ENCODE measurements at regions not wholly inside any gene's neighbourhood (a gene's known extent, or its start where the extent isn't known, plus 50 kb on each side); places are given as distances from the start of the nearest gene placed in this dataset.

DNA sequence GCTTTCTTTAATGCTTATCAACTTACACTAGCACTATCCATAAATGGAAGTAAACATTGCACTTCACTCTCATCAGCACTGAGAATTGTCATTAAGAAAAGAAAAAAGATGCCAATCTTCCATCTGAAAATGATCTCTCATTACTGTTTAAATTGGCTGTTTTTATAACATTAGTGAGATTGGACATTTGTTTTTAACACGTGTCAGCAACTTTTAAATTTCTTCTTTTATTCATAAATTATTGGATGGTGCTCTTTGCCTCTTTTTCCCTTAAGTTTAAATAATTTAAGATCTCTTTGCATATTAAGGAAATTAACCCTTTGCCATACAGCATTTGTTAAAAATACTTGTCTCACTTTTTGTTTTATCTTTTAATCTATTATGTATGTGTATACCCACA, 146.5 kb upstream of the CHST9 start:
- POLR2A ChIA-PET: no interaction called here
- Histone ChIP-seq H3K27ac (ENCODE audit: control insufficient read depth, insufficient read depth) (no peak overlapping the region), H3K9me3 (replicated peaks; ENCODE audit: control insufficient read depth, insufficient read depth, low read length) (no peaks in the 10 kb centered on the region), H4K20me1 (ENCODE audit: control insufficient read depth, insufficient read depth) (no peaks in the 10 kb centered on the region), H3K9ac (ENCODE audit: control insufficient read depth, insufficient read depth, low read length) (no peak overlapping the region), H3K4me2 (ENCODE audit: control insufficient read depth, insufficient read depth) (no peak overlapping the region), H3K27me3 (replicated peaks in 1 of 2; ENCODE audit: control insufficient read depth in 2 of 2, insufficient read depth in 2 of 2, low read length in 1 of 2) (no peaks in the 10 kb centered on the region), H3K79me2 (ENCODE audit: control insufficient read depth, insufficient read depth, low read length) (no peaks in the 10 kb centered on the region), H3K36me3 (ENCODE audit: control insufficient read depth in 2 of 2, insufficient read depth in 2 of 2, low read length in 1 of 2) (no peaks in the 10 kb centered on the region), H3K4me1 (ENCODE audit: control insufficient read depth, insufficient read depth, low read length) (no peaks in the 10 kb centered on the region), H2AFZ (ENCODE audit: control insufficient read depth, low read depth, low read length) (no peak overlapping the region), H3K4me3 (no peak overlapping the region)
- intact Hi-C loops (cut with micrococcal nuclease; ENCODE audit: unreplicated experiment) (loop anchor here (10.0 kb wide), 1 partner anchor 63 kb away; no protein-coding TSS in a partner anchor), in situ Hi-C loops (cut with MboI) (no loop called here)
- SMC1A ChIA-PET (ENCODE audit: uncharacterized antibody, unreplicated experiment): no interaction called here
- ATAC-seq (no peak), DNase-seq (ENCODE audit: low read depth, low spot score) (no peak), FAIRE-seq (no peak)
- CTCF ChIA-PET: no interaction called here
- 0% methylated on average over 1 of the region's 1 CpG for WGBS (ENCODE audit: insufficient coverage, insufficient replicate concordance, low lambda C conversion rate, missing lambda C conversion rate)
- TF ChIP-seq YBX1 (IDR thresholded peaks at IDR 0.05) (no peak), POLR2AphosphoS5 (IDR thresholded peaks at IDR 0.05; ENCODE audit: low read length) (no peak), BACH1 (IDR thresholded peaks at IDR 0.05; ENCODE audit: borderline replicate concordance) (no peak), PAX8 (IDR thresholded peaks at IDR 0.05) (no peak), RFX5 (IDR thresholded peaks at IDR 0.05; ENCODE audit: low read depth, low read length) (no peak), TARDBP (IDR thresholded peaks at IDR 0.05; ENCODE audit: borderline replicate concordance) (no peak), SREBF1 (IDR thresholded peaks at IDR 0.05; ENCODE audit: low read length) (no peak), BRCA1 (IDR thresholded peaks at IDR 0.05; ENCODE audit: low read depth, low read length) (no peak), ASH2L (IDR thresholded peaks at IDR 0.05; ENCODE audit: borderline replicate concordance, low read depth) (no peak)
- TF ChIP-seq, protein P1, sequence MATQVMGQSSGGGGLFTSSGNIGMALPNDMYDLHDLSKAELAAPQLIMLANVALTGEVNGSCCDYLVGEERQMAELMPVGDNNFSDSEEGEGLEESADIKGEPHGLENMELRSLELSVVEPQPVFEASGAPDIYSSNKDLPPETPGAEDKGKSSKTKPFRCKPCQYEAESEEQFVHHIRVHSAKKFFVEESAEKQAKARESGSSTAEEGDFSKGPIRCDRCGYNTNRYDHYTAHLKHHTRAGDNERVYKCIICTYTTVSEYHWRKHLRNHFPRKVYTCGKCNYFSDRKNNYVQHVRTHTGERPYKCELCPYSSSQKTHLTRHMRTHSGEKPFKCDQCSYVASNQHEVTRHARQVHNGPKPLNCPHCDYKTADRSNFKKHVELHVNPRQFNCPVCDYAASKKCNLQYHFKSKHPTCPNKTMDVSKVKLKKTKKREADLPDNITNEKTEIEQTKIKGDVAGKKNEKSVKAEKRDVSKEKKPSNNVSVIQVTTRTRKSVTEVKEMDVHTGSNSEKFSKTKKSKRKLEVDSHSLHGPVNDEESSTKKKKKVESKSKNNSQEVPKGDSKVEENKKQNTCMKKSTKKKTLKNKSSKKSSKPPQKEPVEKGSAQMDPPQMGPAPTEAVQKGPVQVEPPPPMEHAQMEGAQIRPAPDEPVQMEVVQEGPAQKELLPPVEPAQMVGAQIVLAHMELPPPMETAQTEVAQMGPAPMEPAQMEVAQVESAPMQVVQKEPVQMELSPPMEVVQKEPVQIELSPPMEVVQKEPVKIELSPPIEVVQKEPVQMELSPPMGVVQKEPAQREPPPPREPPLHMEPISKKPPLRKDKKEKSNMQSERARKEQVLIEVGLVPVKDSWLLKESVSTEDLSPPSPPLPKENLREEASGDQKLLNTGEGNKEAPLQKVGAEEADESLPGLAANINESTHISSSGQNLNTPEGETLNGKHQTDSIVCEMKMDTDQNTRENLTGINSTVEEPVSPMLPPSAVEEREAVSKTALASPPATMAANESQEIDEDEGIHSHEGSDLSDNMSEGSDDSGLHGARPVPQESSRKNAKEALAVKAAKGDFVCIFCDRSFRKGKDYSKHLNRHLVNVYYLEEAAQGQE (IDR thresholded peaks at IDR 0.05; ENCODE audit: low read depth, low read length): no peak
- TF ChIP-seq, protein P2, sequence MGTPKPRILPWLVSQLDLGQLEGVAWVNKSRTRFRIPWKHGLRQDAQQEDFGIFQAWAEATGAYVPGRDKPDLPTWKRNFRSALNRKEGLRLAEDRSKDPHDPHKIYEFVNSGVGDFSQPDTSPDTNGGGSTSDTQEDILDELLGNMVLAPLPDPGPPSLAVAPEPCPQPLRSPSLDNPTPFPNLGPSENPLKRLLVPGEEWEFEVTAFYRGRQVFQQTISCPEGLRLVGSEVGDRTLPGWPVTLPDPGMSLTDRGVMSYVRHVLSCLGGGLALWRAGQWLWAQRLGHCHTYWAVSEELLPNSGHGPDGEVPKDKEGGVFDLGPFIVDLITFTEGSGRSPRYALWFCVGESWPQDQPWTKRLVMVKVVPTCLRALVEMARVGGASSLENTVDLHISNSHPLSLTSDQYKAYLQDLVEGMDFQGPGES (IDR thresholded peaks at IDR 0.05): no peak
- BruUV-seq (replicated peaks): no TSS peak
- RAD21 ChIA-PET (ENCODE audit: unreplicated experiment): no interaction called here

Measured in GM12878 (cell line).